GM10248 (cell line): ENCODE measurements at regions not wholly inside any gene's neighbourhood (a gene's known extent, or its start where the extent isn't known, plus 50 kb on each side); places are given as distances from the start of the nearest gene placed in this dataset.

Experiments
- CTCF ChIA-PET: fragments of 300-600 bp; sonication (Branson Sonifier 250); formaldehyde crosslinking; extraction: SDS; loops from one replicate; lab custom pipeline; 2021; ENCODE audit warnings: antibody characterized with exemption; lab: Yijun Ruan, JAX
- POLR2A ChIA-PET: fragments of 350-650 bp; sonication (Branson Sonifier 250); formaldehyde crosslinking; extraction: SDS; loops from one replicate; lab custom pipeline; 2020; ENCODE audit warnings: antibody characterized with exemption; lab: Yijun Ruan, JAX
- DNase-seq: peaks from one replicate; pipeline ENCODE4 v3.0.0; 2012; ENCODE audit errors: extremely low spot score
- TF ChIP-seq, protein P1 (sequence below): IDR thresholded peaks from 2 replicates; pipeline ENCODE4 v1.5.1; 2012; ENCODE audit warnings: mild to moderate bottlenecking, low read depth; ENCODE audit errors: extremely low read depth, missing control alignments, control extremely low read depth

GRCh38 chrY:7703578-7704140, 792.1 kb upstream of the AMELY start:
- no peak for DNase-seq
- TF ChIP-seq, protein P1, sequence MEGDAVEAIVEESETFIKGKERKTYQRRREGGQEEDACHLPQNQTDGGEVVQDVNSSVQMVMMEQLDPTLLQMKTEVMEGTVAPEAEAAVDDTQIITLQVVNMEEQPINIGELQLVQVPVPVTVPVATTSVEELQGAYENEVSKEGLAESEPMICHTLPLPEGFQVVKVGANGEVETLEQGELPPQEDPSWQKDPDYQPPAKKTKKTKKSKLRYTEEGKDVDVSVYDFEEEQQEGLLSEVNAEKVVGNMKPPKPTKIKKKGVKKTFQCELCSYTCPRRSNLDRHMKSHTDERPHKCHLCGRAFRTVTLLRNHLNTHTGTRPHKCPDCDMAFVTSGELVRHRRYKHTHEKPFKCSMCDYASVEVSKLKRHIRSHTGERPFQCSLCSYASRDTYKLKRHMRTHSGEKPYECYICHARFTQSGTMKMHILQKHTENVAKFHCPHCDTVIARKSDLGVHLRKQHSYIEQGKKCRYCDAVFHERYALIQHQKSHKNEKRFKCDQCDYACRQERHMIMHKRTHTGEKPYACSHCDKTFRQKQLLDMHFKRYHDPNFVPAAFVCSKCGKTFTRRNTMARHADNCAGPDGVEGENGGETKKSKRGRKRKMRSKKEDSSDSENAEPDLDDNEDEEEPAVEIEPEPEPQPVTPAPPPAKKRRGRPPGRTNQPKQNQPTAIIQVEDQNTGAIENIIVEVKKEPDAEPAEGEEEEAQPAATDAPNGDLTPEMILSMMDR = no peak
- ChIA-PET POLR2A (no interaction called here), CTCF (no interaction called here)

DNA sequence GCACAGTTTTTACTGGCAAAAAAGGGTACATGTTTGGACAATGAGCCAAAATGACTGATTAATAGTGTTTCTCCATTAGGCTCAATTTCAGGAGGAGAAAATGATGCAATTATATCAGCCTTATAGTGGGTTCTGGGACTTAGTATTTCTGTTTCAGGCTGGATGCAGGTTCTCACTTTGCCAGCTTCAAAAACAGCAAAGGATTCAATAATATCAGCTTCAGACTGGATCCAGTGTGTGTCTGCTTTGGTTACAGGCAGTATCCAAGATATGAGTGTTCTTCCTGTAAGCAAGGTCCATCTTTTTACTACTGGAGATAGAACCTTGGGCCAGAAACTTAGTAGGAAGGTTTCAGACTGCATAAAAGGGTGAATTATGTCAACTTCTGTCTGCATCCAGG, 790.9 kb upstream of the AMELY start:
- TF ChIP-seq, protein P1 = no peak
- CTCF ChIA-PET = no interaction called here
- POLR2A ChIA-PET = no interaction called here
- no peak for DNase-seq

DNA sequence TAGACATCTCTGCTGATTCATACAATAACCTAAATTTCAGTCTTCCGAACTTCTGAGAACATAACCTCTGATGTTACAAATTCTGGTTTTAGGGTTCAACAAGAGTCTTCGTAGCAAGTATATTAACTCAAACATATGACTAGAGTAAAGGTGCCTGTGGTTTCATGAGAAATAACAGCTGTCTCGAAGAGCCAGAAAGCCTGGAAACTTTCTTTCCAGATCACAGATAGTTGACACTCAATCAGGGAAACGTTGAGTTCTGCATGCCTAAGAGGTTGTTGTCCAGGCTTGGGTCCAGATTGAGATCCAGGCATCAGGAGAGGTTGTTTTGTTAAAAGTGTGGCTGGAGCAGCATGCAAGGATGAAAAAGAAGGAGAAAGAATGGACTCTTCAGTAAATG, 790.1 kb upstream of the AMELY start:
- CTCF ChIA-PET = no interaction called here
- POLR2A ChIA-PET = no interaction called here
- no peak for DNase-seq
- TF ChIP-seq, protein P1 = no peak

- no peak for DNase-seq
- TF ChIP-seq, protein P1 = no peak
- ChIA-PET POLR2A (no interaction called here), CTCF (interaction anchor here (1.5 kb wide), 1 partner anchor 10 kb away, joined by 3 read pairs; no protein-coding TSS in a partner anchor)
These were observed 786.0 kb upstream of the AMELY start for GRCh38 chrY:7697506-7697905.

DNA sequence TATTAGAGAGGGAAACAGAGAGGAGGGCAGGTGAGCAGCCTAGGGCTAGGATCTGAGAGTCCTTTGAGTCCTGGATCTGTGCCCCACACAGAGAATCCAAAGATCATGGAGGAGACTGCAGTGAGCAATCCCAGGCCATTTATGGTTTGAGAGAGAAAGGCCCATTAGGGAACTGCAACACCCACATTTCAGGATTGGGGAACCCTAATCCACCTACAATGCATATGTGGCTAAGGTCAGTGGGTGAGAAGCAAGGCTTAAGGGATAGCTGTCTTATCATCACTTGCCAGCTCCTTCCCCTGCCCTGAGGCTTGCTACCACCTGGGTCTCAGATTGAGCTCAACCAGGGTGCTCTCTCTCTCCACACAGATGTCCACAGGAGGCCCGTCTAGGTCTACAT, 781.1 kb upstream of the AMELY start:
- no peak for DNase-seq
- ChIA-PET POLR2A (no interaction called here), CTCF (no interaction called here)
- TF ChIP-seq, protein P1 = no peak

- ChIA-PET CTCF (interaction anchor here (1.6 kb wide), 1 partner anchor 11 kb away, joined by 3 read pairs; no protein-coding TSS in a partner anchor), POLR2A (no interaction called here)
- TF ChIP-seq, protein P1 = no peak
- DNase-seq = no peak
These were observed 775.5 kb upstream of the AMELY start for GRCh38 chrY:7687086-7687485.
